DND-41 (cell line): ENCODE measurements at regions not wholly inside any gene's neighbourhood (a gene's known extent, or its start where the extent isn't known, plus 50 kb on each side); places are given as distances from the start of the nearest gene placed in this dataset.

Experiments
- ATAC-seq: fragments of 200-7000 bp; cut with Tn5 transposase; 3 replicates; pipeline ENCODE4 v1.9.1; 2021; ENCODE audit warnings: low read depth; ENCODE audit not compliant: insufficient read depth
- DNase-seq: peaks from one replicate; pipeline ENCODE4 v3.0.0-alpha.2; 2020
- H2AFZ ChIP-seq: 2 replicates; pipeline ENCODE4 v1.6.0; 2012; ENCODE audit warnings: low read depth, low read length
- H3K27ac ChIP-seq: 2 replicates; pipeline ENCODE4 v1.5.1; 2012; ENCODE audit warnings: low read length, inconsistent platforms
- H3K27me3 ChIP-seq: fragments of 200-600 bp; sonication (generic); 2 replicates; pipeline ENCODE4 v1.6.0; 2012; ENCODE audit warnings: low read length, mild to moderate bottlenecking, inconsistent platforms; ENCODE audit not compliant: insufficient read depth, poor library complexity
- H3K36me3 ChIP-seq: 2 replicates; pipeline ENCODE4 v1.5.1; 2012; ENCODE audit warnings: low read length, inconsistent platforms; ENCODE audit not compliant: insufficient read depth
- H3K4me1 ChIP-seq: 2 replicates; pipeline ENCODE4 v1.5.1; 2012; ENCODE audit warnings: mild to moderate bottlenecking, low read length; ENCODE audit not compliant: insufficient read depth
- H3K4me2 ChIP-seq: 2 replicates; pipeline ENCODE4 v1.6.0; 2012; ENCODE audit warnings: mild to moderate bottlenecking, moderate library complexity, low read length, inconsistent platforms; ENCODE audit not compliant: insufficient read depth
- H3K4me3 ChIP-seq, 2 experiments: fragments of 200-600 bp in 1 of 2; shearing (Covaris generic) in 1 of 2; 2 replicates each; pipeline ENCODE4 v1.5.1; 2012 to 2016; ENCODE audit warnings: inconsistent platforms in 2 of 2, low read length in 2 of 2, mild to moderate bottlenecking in 2 of 2, low read depth in 1 of 2, moderate library complexity in 1 of 2
- H3K79me2 ChIP-seq: 2 replicates; pipeline ENCODE4 v1.6.0; 2012; ENCODE audit warnings: low read length, inconsistent platforms; ENCODE audit not compliant: insufficient read depth
- H3K9ac ChIP-seq: 2 replicates; pipeline ENCODE4 v1.6.0; 2012; ENCODE audit warnings: low read depth, mild to moderate bottlenecking, inconsistent platforms, low read length, moderate library complexity
- H3K9me3 ChIP-seq: 2 replicates; pipeline ENCODE4 v1.5.1; 2012; ENCODE audit warnings: low read length, moderate library complexity, mild to moderate bottlenecking, inconsistent platforms; ENCODE audit not compliant: insufficient read depth, severe bottlenecking
- H4K20me1 ChIP-seq: 2 replicates; pipeline ENCODE4 v1.6.0; 2012; ENCODE audit warnings: low read length; ENCODE audit not compliant: insufficient read depth
- EZH2 ChIP-seq: IDR thresholded peaks from 3 replicates; pipeline ENCODE4 v1.6.1; 2012; ENCODE audit warnings: borderline replicate concordance, low read depth, mild to moderate bottlenecking, moderate library complexity, low read length, inconsistent platforms; ENCODE audit not compliant: severe bottlenecking
- TF ChIP-seq, protein P1 (sequence below): IDR thresholded peaks from 2 replicates; pipeline ENCODE4 v1.5.1; 2012; ENCODE audit warnings: borderline replicate concordance, low read length, moderate library complexity, mild to moderate bottlenecking; ENCODE audit not compliant: poor library complexity, severe bottlenecking; ENCODE audit errors: extremely low read depth

DNA sequence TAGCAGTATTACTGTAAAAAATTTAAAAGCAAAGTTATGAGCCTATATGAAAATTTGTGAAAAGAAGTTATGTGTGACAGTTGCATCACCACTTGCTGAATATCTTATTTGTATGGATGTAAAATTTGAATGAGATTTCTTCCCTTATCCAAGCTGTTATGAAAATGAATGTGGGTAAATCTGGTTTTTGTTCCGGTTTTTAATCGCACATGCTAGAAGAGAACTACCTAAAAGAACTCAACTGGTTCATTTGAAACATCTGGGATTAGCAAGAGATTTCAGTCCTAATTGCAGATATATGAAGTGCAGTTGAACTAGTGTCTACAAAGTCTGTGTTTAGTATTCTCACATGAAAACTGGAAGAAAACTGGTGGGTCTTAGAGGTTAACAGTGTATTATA lies 467.1 kb upstream of the SPHKAP start:
- Histone ChIP-seq H3K79me2 (no peaks in the 10 kb centered on the region), H3K9ac (no peak overlapping the region), H3K27me3 (no peaks in the 10 kb centered on the region), H3K4me3 (no peak overlapping the region), H3K27ac (no peak overlapping the region), H3K4me1 (no peaks in the 10 kb centered on the region), H3K9me3 (no peaks in the 10 kb centered on the region), H3K4me2 (no peak overlapping the region), H4K20me1 (no peaks in the 10 kb centered on the region), H3K36me3 (no peaks in the 10 kb centered on the region), H2AFZ (no peak overlapping the region)
- DNase-seq = no peak
- TF ChIP-seq, protein P1, sequence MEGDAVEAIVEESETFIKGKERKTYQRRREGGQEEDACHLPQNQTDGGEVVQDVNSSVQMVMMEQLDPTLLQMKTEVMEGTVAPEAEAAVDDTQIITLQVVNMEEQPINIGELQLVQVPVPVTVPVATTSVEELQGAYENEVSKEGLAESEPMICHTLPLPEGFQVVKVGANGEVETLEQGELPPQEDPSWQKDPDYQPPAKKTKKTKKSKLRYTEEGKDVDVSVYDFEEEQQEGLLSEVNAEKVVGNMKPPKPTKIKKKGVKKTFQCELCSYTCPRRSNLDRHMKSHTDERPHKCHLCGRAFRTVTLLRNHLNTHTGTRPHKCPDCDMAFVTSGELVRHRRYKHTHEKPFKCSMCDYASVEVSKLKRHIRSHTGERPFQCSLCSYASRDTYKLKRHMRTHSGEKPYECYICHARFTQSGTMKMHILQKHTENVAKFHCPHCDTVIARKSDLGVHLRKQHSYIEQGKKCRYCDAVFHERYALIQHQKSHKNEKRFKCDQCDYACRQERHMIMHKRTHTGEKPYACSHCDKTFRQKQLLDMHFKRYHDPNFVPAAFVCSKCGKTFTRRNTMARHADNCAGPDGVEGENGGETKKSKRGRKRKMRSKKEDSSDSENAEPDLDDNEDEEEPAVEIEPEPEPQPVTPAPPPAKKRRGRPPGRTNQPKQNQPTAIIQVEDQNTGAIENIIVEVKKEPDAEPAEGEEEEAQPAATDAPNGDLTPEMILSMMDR = no peak
- TF ChIP-seq EZH2 = no peak
- ATAC-seq = no peak

DNA sequence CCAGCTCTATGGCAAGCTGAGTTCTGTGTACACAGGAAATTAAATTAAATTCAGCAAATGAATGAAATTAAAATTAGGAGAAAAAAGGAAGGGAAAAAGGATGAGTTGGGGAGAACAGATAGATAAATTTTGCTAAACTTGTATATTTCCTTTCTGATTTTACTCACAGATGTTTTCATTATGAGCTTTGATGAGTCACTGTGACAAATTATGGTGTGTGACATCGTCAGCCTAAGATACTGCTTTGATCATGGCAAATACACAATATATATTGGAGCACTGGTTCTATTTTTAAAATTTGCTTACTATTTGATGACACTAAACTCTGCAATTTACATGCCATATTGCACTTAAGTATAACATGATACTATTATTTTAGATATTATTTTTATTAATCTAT lies 464.6 kb upstream of the SPHKAP start:
- no peak overlapping the region for H3K9ac ChIP-seq
- H3K4me3 ChIP-seq = no peak overlapping the region
- no peaks in the 10 kb centered on the region for H3K36me3 ChIP-seq
- no peak overlapping the region for H3K4me2 ChIP-seq
- no peaks in the 10 kb centered on the region for H3K27me3 ChIP-seq
- no peak for TF ChIP-seq EZH2
- TF ChIP-seq, protein P1 = no peak
- no peak overlapping the region for H2AFZ ChIP-seq
- H4K20me1 ChIP-seq = no peaks in the 10 kb centered on the region
- no peaks in the 10 kb centered on the region for H3K4me1 ChIP-seq
- H3K27ac ChIP-seq = no peak overlapping the region
- H3K9me3 ChIP-seq = no peaks in the 10 kb centered on the region
- ATAC-seq (no peak), DNase-seq (no peak)
- no peaks in the 10 kb centered on the region for H3K79me2 ChIP-seq

DNA sequence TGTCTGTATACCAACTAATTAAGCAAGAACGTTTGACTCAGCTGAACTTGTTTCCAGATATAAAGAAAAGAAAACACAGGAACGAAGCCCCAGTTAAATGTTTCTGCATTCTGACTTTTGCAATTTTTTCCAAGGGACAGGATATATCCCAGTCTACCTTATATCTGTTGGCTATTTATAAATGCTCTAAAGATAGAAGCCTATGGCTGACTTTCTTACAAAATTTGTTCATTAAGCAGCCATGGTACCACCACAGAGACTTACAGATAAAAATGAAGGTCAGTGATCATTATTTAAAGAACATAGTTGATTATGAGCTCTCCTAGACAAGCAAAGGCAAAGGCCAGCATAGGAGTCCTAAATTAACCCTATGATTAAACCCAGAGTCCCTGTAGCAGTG lies 462.7 kb upstream of the SPHKAP start:
- Histone ChIP-seq H3K4me2 (no peak overlapping the region), H2AFZ (no peak overlapping the region), H3K9ac (no peak overlapping the region), H3K79me2 (no peaks in the 10 kb centered on the region), H3K9me3 (no peaks in the 10 kb centered on the region), H3K27me3 (no peaks in the 10 kb centered on the region), H3K27ac (no peak overlapping the region), H4K20me1 (no peaks in the 10 kb centered on the region), H3K36me3 (no peaks in the 10 kb centered on the region), H3K4me1 (no peaks in the 10 kb centered on the region), H3K4me3 (no peak overlapping the region)
- no peak for DNase-seq
- ATAC-seq = no peak
- TF ChIP-seq EZH2 = no peak
- TF ChIP-seq, protein P1 = no peak

DNA sequence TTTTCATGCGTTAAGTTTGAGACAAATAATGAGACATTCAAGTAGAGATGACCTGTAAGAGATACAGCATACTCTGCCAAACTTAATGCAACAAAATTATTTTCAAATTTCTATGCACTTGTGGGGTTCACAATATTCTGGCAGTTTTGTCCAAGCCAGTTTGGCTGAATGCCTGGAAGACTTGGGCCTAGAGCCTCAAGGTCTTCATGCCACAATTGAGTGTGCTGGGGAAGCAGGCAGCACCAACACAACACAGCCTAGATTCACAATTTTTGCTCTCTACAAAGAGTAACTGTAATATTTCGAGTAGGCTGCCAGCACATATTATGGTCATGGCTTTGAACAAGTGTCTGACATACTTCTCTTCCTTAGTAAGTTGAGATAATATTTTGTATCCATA lies 461.4 kb upstream of the SPHKAP start:
- H3K4me2 ChIP-seq = no peak overlapping the region

More for the DNA sequence above, 461.4 kb upstream of the SPHKAP start:
- no peaks in the 10 kb centered on the region for H4K20me1 ChIP-seq
- ATAC-seq (no peak), DNase-seq (no peak)
- no peak overlapping the region for H3K27ac ChIP-seq
- H2AFZ ChIP-seq = no peak overlapping the region
- no peaks in the 10 kb centered on the region for H3K27me3 ChIP-seq
- H3K4me1 ChIP-seq = no peaks in the 10 kb centered on the region
- no peaks in the 10 kb centered on the region for H3K79me2 ChIP-seq
- no peaks in the 10 kb centered on the region for H3K9me3 ChIP-seq
- TF ChIP-seq, protein P1 = no peak
- TF ChIP-seq EZH2 = no peak
- no peak overlapping the region for H3K9ac ChIP-seq
- no peaks in the 10 kb centered on the region for H3K36me3 ChIP-seq
- H3K4me3 ChIP-seq = no peak overlapping the region
